NOMO-1 (cell line): ENCODE measurements at regions not wholly inside any gene's neighbourhood (a gene's known extent, or its start where the extent isn't known, plus 50 kb on each side); places are given as distances from the start of the nearest gene placed in this dataset.
"Not testable (repeated sequence)": the region's sequence is repeated elsewhere in the genome, so short reads cannot be mapped to it uniquely, and the experiment has no call there.

Source experiments
- DNase-seq, 2 experiments: peaks; one replicate each; lab custom pipeline; 2025; ENCODE audit not compliant: unreplicated experiment in 2 of 2; lab: John Stamatoyannopoulos, UW

DNA sequence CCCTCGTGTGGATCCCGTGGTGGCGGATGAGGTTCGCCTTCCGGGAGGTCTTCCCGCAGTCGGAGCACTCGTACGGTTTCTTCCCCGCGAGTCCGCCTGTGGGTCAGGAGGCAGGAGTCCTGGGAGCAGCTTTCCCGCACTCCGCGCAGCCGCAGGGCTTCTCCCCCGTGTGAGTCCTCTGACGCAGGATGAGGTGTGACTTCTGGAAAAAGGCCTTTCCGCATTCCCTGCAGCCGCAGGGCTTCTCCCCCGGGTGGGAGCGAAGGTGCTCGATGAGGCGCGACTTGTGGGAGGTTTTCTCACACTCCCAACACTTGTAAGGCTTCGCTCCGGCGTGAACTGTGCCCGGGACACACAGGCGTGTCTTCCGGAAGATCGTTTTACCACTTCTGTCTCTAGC is 68.8 kb upstream of the WIPI2 start:
- not testable (repeated sequence) for DNase-seq

DNA sequence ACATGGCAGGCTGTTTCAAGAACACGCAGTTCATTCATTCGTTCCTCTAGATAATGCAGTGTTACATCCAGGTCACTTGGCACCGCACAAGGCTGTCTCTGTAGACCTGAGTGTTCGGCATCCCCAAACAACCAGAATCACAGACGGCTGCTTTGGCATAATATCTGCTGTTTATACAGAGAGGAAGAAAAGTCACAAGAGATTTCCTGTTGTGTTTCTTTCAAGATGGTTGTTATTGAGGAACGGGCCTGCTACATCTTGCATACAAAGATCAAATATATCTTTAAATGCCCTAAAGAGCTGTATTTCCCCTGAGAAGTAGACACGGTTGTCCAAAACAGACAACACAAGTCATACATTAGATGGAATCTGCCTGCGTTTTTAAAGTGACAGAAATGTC is 58.8 kb upstream of the WIPI2 start:
- DNase-seq: not testable (repeated sequence)

DNA sequence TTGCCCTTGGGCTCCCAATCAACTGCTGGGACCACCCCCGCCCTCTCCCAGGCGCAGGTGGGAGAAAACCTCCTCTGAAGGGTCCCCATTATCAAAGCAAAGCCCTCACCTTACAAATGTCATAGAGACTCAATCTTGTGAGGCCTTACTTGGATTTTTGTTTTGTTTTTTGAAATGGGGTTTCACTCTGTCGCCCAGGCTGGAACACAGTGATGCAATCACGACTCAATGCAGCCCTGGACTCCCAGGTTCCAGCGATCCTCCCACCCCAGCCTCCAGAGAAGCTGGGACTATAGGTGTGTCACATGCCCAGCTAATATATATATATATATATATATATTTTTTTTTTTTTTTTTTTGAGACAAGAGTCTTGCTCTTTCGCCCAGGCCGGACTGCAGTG is 57.5 kb upstream of the WIPI2 start:
- DNase-seq: no peak

DNA sequence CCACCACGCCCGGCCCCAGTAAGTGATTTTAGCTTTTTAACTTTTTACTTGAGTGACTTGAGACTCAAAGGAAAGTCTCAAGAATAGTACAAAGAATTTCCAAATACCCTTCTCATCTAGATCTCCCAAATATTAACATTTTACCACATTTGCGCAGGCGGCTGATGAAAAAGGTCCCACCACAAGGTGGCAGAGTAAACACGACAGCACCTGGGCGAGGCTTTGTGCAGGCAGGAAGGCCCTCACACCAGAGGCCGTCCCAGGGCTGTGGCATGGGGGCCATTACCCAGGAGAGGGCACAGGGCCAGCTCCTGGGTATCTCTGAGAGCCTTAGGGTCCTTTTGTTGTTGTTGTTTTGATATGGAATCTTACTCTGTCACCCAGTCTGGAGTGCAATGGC is 50.0 kb upstream of the WIPI2 start:
- DNase-seq: peak in 1 of 2 experiments; percentile 14
